H54 (cell line): ENCODE measurements at regions not wholly inside any gene's neighbourhood (a gene's known extent, or its start where the extent isn't known, plus 50 kb on each side); places are given as distances from the start of the nearest gene placed in this dataset.

Experiments
- DNase-seq: peaks from one replicate; pipeline ENCODE4 v3.0.0; 2011; ENCODE audit warnings: low spot score, mixed read lengths; ENCODE audit not compliant: insufficient read length
- FAIRE-seq: peaks from 3 replicates; lab custom pipeline; 2011; peaks lifted over from hg19 to GRCh38; lab: Jason Lieb, UNC
- POLR2A ChIP-seq: IDR thresholded peaks from 2 replicates; pipeline ENCODE4 v1.6.1; 2011; ENCODE audit warnings: low read depth, mild to moderate bottlenecking, low read length

DNA sequence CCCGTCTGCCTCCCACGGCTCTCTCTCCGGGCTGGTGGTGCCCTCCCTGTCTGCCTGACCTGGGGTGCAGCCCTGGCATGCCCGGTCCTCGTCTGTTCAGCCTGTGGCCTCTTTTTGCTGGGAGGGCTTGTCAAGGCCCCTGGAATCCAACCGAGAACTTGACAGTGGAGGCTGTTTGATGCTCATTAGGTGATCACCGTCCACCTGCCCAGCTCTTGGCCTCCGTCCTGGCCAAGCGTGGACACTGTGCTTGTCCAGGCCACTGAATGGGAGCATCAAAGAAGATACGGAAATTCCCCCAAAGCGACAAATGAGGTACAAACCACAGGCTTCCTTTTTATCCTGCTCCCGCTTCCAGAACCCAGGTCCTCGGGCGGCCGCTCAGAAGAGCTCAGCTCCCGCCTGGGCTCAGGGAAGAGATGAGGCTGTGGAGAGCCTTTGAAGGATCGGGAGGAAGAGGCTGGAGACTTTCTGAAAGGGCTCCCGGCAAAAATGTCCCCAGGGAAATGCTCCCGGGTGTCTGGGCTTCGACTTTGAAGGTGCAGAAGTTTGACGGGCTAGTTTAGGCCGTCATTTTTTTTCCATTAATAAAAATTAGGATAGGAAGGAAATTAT lies 1273.9 kb downstream of the BRD1 start:
- TF ChIP-seq POLR2A = no peak
- FAIRE-seq = no peak
- no peak for DNase-seq

- DNase-seq (no peak), FAIRE-seq (no peak)
- TF ChIP-seq POLR2A = no peak
Measured at GRCh38 chr22:48553119-48553518, 1274.6 kb downstream of the BRD1 start.

DNA sequence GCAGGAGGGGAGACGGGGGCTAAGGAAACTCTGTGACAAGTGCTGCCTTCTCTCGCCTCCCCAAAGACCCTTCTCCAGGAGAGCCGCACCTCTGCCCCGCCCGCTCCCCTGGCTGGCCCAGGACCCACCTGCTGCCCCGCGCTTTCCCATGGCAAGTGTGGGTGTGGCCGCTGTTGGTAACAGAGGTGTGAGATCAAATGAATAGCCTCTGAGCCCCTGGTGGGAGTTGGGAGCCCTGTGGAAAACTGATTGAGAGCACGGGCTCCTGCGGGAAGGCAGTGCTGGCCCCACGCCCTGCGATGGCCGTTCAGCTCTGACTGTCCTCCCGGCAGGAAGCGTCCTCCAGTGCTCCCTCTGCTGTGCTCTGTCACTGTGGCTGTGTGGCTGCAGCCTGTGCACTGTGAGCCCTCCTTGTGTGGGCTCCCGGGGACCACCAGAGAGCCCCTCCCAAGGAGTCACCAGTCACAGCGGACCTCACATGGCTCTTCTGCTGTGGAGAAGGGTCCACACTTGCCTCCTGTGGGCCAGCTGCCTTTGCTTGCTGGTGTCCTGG lies 1275.9 kb downstream of the BRD1 start:
- FAIRE-seq (no peak), DNase-seq (no peak)
- no peak for TF ChIP-seq POLR2A

- no peak for FAIRE-seq
- DNase-seq = no peak
Measured at GRCh38 chr22:48551061-48551460, 1276.6 kb downstream of the BRD1 start.

GRCh38 chr22:48548391-48548790 lies 1279.3 kb downstream of the BRD1 start:
- TF ChIP-seq POLR2A = no peak
- no peak for FAIRE-seq
- DNase-seq = no peak

More at GRCh38 chr22:48551061-48551460, 1276.6 kb downstream of the BRD1 start:
- TF ChIP-seq POLR2A = no peak

GRCh38 chr22:48547971-48548370 lies 1279.7 kb downstream of the BRD1 start:
- FAIRE-seq = no peak
- no peak for DNase-seq
- TF ChIP-seq POLR2A = no peak

DNA sequence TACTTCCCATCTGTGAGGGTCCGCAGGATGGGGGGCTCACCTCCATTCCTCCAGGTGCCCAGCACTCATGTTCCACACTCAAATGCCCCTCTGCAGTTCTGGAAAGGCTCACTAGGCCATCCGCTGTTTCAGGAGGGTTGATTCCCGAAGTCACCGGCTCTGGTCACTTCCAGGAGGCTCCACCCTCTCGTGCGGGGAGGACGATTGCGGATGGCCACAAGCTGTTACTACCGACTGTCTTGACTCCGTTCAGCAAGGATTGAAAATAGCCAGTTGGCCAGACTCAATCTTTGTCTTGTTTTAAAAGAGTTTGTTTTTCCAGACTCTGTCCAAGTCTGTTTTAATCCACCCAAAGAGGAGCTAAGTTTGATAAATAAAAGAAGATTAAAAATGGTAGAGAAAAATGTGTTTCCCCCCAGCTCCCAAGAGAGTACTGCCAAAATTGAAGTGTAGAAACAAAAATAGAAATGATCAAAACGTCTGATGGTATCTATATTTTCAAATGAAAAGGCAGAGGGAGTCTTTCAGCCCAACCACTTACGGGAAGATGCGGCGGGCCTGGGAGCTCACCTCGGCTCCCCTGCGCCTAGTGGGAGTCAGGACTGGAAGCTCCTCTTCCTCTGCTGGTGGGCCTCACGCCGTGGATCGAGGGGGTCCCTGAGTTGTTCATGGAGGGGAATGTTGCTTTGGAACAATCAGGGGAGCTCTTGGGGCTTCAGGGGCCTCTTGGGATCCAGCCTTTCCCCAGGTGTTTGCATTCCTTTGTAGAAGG lies 1280.8 kb downstream of the BRD1 start:
- no peak for TF ChIP-seq POLR2A
- FAIRE-seq (no peak), DNase-seq (no peak)

- no peak for DNase-seq
- no peak for TF ChIP-seq POLR2A
- FAIRE-seq = no peak
Measured at GRCh38 chr22:48545987-48546386, 1281.7 kb downstream of the BRD1 start.

- FAIRE-seq (no peak), DNase-seq (no peak)
- no peak for TF ChIP-seq POLR2A
Measured at GRCh38 chr22:48541401-48542098, 1286.1 kb downstream of the BRD1 start.

- FAIRE-seq = no peak
Measured at GRCh38 chr22:48539261-48539660, 1288.4 kb downstream of the BRD1 start.

GRCh38 chr22:48538291-48538820 lies 1289.3 kb downstream of the BRD1 start:
- DNase-seq = no peak
- TF ChIP-seq POLR2A = no peak
- no peak for FAIRE-seq

More at GRCh38 chr22:48539261-48539660, 1288.4 kb downstream of the BRD1 start:
- DNase-seq = no peak
- TF ChIP-seq POLR2A = no peak

DNA sequence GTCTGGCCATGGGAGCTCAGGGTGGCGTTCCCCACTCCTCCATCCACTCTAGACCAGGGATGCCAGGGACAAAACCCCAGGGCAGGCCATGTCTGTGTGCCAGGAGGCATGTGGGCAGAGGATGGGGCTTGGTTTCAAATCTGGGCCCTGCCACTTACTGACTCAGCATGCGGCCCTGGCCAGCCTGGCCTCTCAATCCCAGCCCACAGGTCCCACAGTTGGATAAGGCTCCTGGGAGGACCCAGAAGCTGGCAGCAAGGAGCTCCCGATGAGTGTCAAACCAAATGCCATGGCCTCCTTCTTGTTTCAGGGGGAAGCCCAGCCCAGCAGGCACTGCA lies 1290.4 kb downstream of the BRD1 start:
- FAIRE-seq (no peak), DNase-seq (no peak)
- no peak for TF ChIP-seq POLR2A

DNA sequence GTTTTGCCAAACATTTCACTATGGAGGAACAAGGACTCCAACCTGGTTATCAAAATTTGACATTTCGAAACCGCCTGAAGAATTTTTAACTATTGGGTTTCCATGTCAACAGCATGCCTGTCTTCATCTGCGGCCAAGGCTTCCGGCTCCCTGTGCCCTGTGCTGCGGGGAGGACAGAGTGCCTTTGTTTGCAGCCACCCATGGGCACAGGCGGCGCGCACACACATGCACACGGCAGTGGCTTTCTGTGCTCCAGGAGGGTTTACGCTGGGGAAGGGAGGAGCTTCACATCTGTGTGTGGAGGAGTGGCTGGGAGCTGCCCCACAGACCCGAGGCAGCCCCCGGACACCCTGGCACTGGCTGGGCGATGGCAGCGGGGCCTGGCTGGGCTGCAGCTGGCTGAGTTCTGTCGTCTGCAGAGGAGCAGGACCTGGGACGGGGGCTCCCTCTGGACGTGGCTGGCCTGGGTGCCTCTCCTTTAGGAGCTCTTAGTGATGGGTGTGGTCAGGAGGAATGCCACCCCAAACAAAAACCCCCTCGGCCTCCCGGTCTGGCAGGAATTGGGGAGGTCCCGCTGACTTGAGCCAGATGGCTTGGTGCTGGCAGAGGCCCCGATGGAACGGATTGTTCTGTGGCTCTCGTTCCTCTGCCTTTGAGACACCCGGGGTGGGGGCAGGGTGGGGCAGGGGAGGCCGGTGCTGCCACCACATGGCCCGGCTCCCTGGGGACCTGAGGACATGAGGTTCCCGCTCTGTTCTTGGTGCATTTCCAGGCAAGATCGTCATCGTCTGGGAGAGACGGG lies 1290.9 kb downstream of the BRD1 start:
- no peak for DNase-seq
- no peak for FAIRE-seq
- no peak for TF ChIP-seq POLR2A
